ENCODE measurements at regions not wholly inside any gene's neighbourhood (a gene's known extent, or its start where the extent isn't known, plus 50 kb on each side); places are given as distances from the start of the nearest gene placed in this dataset.

DNA sequence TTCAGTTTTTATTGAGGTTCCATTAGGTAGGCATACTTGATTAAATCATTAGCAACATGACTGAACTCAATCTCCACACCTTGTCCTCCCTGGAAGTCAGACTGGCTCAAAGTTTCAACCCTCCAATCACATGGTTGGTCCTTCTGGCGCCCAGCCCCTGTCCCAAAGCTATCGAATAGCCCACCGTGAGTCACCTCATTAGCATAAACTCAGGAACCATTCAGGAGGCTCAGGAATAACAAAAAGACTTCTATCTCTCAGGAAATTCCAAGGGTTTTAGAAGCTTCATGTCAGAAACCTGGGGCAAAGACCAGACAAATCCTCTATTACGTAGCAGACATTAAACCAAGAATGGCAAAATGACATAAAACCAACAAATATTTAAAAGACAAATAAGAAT lies 78.6 kb downstream of the RGS2 start:
- Histone ChIP-seq H3F3A (ENCODE audit: insufficient read depth, low read length, poor library complexity, severe bottlenecking) (no peaks in the 10 kb centered on the region), H3K27ac (ENCODE audit: low read length) (no peak overlapping the region), H3K9me2 (ENCODE audit: insufficient read depth, low read length) (no peaks in the 10 kb centered on the region), H3K36me3 (ENCODE audit: insufficient read depth, low read length) (no peaks in the 10 kb centered on the region), H3K27me3 (ENCODE audit: insufficient read depth, low read depth, low read length) (no peaks in the 10 kb centered on the region), H3K4me2 (ENCODE audit: low read length) (no peak overlapping the region), H3K9me3 (ENCODE audit: low read length) (no peaks in the 10 kb centered on the region), H3K4me3 (ENCODE audit: low read length) (no peak overlapping the region), H3K9ac (ENCODE audit: low read length) (no peak overlapping the region), H2AFZ (ENCODE audit: low read depth, low read length) (no peak overlapping the region), H4K20me1 (ENCODE audit: insufficient read depth) (no peaks in the 10 kb centered on the region), H3K79me2 (replicated peaks; ENCODE audit: insufficient read depth, low read length) (no peaks in the 10 kb centered on the region)
- TF ChIP-seq MXI1 (conservative IDR thresholded peaks at IDR 0.05; ENCODE audit: poor library complexity, severe bottlenecking), result no peak
- no peak for TF ChIP-seq POLR2AphosphoS5 (IDR thresholded peaks at IDR 0.05)
- no peak for TF ChIP-seq SMC3 (conservative IDR thresholded peaks at IDR 0.05; ENCODE audit: poor library complexity)
- no peak for TF ChIP-seq REST (IDR thresholded peaks at IDR 0.05; ENCODE audit: borderline replicate concordance)
- no peak for TF ChIP-seq RAD21 (conservative IDR thresholded peaks at IDR 0.05)
- TF ChIP-seq EP300 (conservative IDR thresholded peaks at IDR 0.05; ENCODE audit: poor library complexity, severe bottlenecking), result no peak
- TF ChIP-seq, protein P1, sequence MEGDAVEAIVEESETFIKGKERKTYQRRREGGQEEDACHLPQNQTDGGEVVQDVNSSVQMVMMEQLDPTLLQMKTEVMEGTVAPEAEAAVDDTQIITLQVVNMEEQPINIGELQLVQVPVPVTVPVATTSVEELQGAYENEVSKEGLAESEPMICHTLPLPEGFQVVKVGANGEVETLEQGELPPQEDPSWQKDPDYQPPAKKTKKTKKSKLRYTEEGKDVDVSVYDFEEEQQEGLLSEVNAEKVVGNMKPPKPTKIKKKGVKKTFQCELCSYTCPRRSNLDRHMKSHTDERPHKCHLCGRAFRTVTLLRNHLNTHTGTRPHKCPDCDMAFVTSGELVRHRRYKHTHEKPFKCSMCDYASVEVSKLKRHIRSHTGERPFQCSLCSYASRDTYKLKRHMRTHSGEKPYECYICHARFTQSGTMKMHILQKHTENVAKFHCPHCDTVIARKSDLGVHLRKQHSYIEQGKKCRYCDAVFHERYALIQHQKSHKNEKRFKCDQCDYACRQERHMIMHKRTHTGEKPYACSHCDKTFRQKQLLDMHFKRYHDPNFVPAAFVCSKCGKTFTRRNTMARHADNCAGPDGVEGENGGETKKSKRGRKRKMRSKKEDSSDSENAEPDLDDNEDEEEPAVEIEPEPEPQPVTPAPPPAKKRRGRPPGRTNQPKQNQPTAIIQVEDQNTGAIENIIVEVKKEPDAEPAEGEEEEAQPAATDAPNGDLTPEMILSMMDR (IDR thresholded peaks at IDR 0.05; ENCODE audit: poor library complexity, severe bottlenecking), result no peak
- TF ChIP-seq EZH2 (IDR thresholded peaks at IDR 0.05; ENCODE audit: borderline replicate concordance, insufficient read depth, low read length, poor library complexity, severe bottlenecking), result no peak
- no peak for TF ChIP-seq TAF1 (IDR thresholded peaks at IDR 0.05; ENCODE audit: low read depth)

- H3K9ac ChIP-seq (ENCODE audit: low read length), result no peak overlapping the region
- no peaks in the 10 kb centered on the region for H3K36me3 ChIP-seq (ENCODE audit: insufficient read depth, low read length)
- no peaks in the 10 kb centered on the region for H4K20me1 ChIP-seq (ENCODE audit: insufficient read depth)
- H2AFZ ChIP-seq (ENCODE audit: low read depth, low read length), result no peak overlapping the region
- H3K4me2 ChIP-seq (ENCODE audit: low read length), result no peak overlapping the region
- H3K4me3 ChIP-seq (ENCODE audit: low read length), result no peak overlapping the region
- no peaks in the 10 kb centered on the region for H3K9me2 ChIP-seq (ENCODE audit: insufficient read depth, low read length)
- H3K79me2 ChIP-seq (replicated peaks; ENCODE audit: insufficient read depth, low read length), result no peaks in the 10 kb centered on the region
- no peaks in the 10 kb centered on the region for H3K27me3 ChIP-seq (ENCODE audit: insufficient read depth, low read depth, low read length)
- H3K27ac ChIP-seq (ENCODE audit: low read length), result no peak overlapping the region
- no peaks in the 10 kb centered on the region for H3F3A ChIP-seq (ENCODE audit: insufficient read depth, low read length, poor library complexity, severe bottlenecking)
- no peaks in the 10 kb centered on the region for H3K9me3 ChIP-seq (ENCODE audit: low read length)
- TF ChIP-seq RAD21 (conservative IDR thresholded peaks at IDR 0.05), result no peak
- TF ChIP-seq REST (IDR thresholded peaks at IDR 0.05; ENCODE audit: borderline replicate concordance), result no peak
- no peak for TF ChIP-seq SMC3 (conservative IDR thresholded peaks at IDR 0.05; ENCODE audit: poor library complexity)
- TF ChIP-seq EZH2 (IDR thresholded peaks at IDR 0.05; ENCODE audit: borderline replicate concordance, insufficient read depth, low read length, poor library complexity, severe bottlenecking), result no peak
- no peak for TF ChIP-seq MXI1 (conservative IDR thresholded peaks at IDR 0.05; ENCODE audit: poor library complexity, severe bottlenecking)
- TF ChIP-seq TAF1 (IDR thresholded peaks at IDR 0.05; ENCODE audit: low read depth), result no peak
- TF ChIP-seq, protein P1 (IDR thresholded peaks at IDR 0.05; ENCODE audit: poor library complexity, severe bottlenecking), result no peak
- no peak for TF ChIP-seq POLR2AphosphoS5 (IDR thresholded peaks at IDR 0.05)
- TF ChIP-seq EP300 (conservative IDR thresholded peaks at IDR 0.05; ENCODE audit: poor library complexity, severe bottlenecking), result no peak
Observed at GRCh38 chr1:192888574-192888973, 79.7 kb downstream of the RGS2 start.
